M059J (cell line): ENCODE measurements at regions not wholly inside any gene's neighbourhood (a gene's known extent, or its start where the extent isn't known, plus 50 kb on each side); places are given as distances from the start of the nearest gene placed in this dataset.
A peak's percentile ranks its signal among the peaks of the same experiment; 100 is the strongest.
"Not testable (repeated sequence)": the region's sequence is repeated elsewhere in the genome, so short reads cannot be mapped to it uniquely, and the experiment has no call there.

Experiments
- DNase-seq: peaks from one replicate; pipeline ENCODE4 v3.0.0-alpha.2; 2012; ENCODE audit warnings: low read depth

- DNase-seq: no peak
These were observed 124.5 kb upstream of the NEIL3 start for GRCh38 chr4:177185151-177185550.

GRCh38 chr4:177185579-177185978 is 124.1 kb upstream of the NEIL3 start:
- DNase-seq: no peak

GRCh38 chr4:177187371-177187770 is 122.3 kb upstream of the NEIL3 start:
- no peak for DNase-seq

GRCh38 chr4:177190995-177191580 is 118.6 kb upstream of the NEIL3 start:
- peak; percentile 27 for DNase-seq

GRCh38 chr4:177191586-177191985 is 118.1 kb upstream of the NEIL3 start:
- DNase-seq: no peak

GRCh38 chr4:177191991-177192390 is 117.7 kb upstream of the NEIL3 start:
- no peak for DNase-seq

- not testable (repeated sequence) for DNase-seq
These were observed 116.5 kb upstream of the NEIL3 start for GRCh38 chr4:177193024-177193715.

GRCh38 chr4:177194906-177195305 is 114.8 kb upstream of the NEIL3 start:
- peak; percentile 41 for DNase-seq

GRCh38 chr4:177196615-177197014 is 113.1 kb upstream of the NEIL3 start:
- no peak for DNase-seq

GRCh38 chr4:177201614-177202013 is 108.1 kb upstream of the NEIL3 start:
- no peak for DNase-seq

- no peak for DNase-seq
These were observed 105.5 kb upstream of the NEIL3 start for GRCh38 chr4:177204126-177204525.

- peak; percentile 64 for DNase-seq
These were observed 94.7 kb upstream of the NEIL3 start for GRCh38 chr4:177214935-177215334.

GRCh38 chr4:177220376-177220775 is 89.3 kb upstream of the NEIL3 start:
- DNase-seq: peak; percentile 62

GRCh38 chr4:177222781-177223180 is 86.9 kb upstream of the NEIL3 start:
- DNase-seq: peak; percentile 17

- no peak for DNase-seq
These were observed 84.1 kb upstream of the NEIL3 start for GRCh38 chr4:177225605-177226004.

- no peak for DNase-seq
These were observed 82.0 kb upstream of the NEIL3 start for GRCh38 chr4:177227636-177228035.

GRCh38 chr4:177228599-177228998 is 81.1 kb upstream of the NEIL3 start:
- peak; percentile 41 for DNase-seq

- DNase-seq: peak; percentile 58
These were observed 80.3 kb upstream of the NEIL3 start for GRCh38 chr4:177229331-177229730.

- no peak for DNase-seq
These were observed 77.2 kb upstream of the NEIL3 start for GRCh38 chr4:177232473-177232872.

- DNase-seq: no peak
These were observed 74.6 kb upstream of the NEIL3 start for GRCh38 chr4:177235026-177235425.

GRCh38 chr4:177236886-177237285 is 72.8 kb upstream of the NEIL3 start:
- no peak for DNase-seq

GRCh38 chr4:177237291-177237690 is 72.4 kb upstream of the NEIL3 start:
- DNase-seq: no peak

GRCh38 chr4:177239477-177239876 is 70.2 kb upstream of the NEIL3 start:
- no peak for DNase-seq

GRCh38 chr4:177239878-177240277 is 69.8 kb upstream of the NEIL3 start:
- no peak for DNase-seq
